ENCODE measurements at regions not wholly inside any gene's neighbourhood (a gene's known extent, or its start where the extent isn't known, plus 50 kb on each side); places are given as distances from the start of the nearest gene placed in this dataset.

- TF ChIP-seq CREB1 (IDR thresholded peaks at IDR 0.05; ENCODE audit: low read depth) = no peak
- no peak for TF ChIP-seq CEBPB (IDR thresholded peaks at IDR 0.05)
Measured at GRCh38 chr13:30552567-30552966, 65.2 kb upstream of the USPL1 start.

Data from Ishikawa (cell line).